Esophagus mucosa (tissue), 1 donor: ENCODE measurements at regions not wholly inside any gene's neighbourhood (a gene's known extent, or its start where the extent isn't known, plus 50 kb on each side); places are given as distances from the start of the nearest gene placed in this dataset.
A peak's percentile ranks its signal among the peaks of the same experiment; 100 is the strongest.

Source experiments
- ATAC-seq: fragments of 200-7000 bp; cut with Tn5 transposase; one replicate; pipeline ENCODE4 v1.9.1; 2020
- donor health status: DM: yes; HTN: yes; CAD: no.

DNA sequence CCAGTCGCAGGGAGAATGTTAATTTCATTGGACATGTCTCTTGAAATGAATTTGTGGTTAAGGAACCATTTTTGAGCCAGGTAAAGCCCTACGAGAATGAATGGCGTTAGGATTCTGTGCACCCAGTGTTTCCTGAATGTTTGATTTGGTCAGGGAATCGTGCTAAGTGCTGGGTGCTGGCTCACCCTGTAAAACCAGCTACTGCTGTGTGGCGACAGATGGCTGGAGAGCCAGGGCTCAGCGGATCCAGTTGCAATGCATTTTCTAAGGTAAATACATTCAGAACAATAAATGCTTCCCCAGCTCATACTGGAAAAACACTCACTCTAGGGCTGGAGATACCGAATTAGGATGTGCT lies 355.5 kb downstream of the GLRX3 start:
- no peak for ATAC-seq

DNA sequence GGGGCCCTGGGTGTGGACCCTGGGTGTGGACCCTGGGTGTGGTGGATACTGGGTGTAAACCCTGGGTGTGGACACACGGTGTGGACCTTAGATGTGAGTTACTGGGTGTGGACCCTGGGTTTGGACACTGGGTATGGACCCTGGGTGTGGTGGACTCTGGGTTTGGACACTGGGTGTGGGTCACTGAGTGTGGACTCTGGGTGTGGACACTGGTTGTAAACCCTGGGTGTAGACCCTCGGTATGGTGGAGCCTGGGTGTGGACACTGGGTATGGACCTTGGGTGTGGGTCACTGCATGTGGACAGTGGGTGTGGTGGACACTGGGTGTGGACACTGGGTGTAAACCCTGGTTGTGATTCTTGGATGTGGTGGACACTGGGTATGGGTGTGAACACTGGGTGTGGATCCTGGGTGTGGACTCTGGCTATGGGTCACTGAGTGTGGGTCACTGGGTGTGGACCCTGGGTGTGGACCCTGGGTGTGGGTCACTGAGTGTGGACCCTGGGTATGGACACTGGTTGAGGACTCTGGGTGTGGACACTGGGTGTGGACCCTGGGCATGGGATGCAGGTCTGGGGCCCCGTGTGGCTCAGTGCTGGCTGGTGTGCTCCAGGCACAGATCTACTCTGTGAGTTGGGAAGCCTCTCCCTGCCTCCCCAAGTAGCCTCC lies 356.2 kb downstream of the GLRX3 start:
- peak; percentile 28 for ATAC-seq

DNA sequence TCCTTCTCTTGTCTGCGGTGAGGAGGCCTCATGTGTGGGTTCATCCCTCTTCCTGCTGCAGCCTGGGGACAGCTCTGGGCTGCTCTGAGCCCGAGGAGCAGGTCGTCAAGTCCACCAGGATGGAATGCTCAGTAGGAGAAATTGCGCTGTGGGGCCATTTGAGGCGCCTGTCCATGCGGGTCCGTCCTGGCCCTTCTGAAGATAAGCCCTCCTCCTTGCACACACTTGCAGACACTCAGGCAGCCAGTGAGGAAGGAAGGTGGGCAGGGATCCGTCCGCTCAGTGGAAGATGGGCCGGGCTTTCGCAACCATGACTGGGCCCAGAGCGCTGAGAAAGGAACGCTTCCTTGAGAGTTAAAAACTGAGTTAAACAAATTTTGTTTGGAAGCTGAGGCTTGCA lies 356.8 kb downstream of the GLRX3 start:
- no peak for ATAC-seq

DNA sequence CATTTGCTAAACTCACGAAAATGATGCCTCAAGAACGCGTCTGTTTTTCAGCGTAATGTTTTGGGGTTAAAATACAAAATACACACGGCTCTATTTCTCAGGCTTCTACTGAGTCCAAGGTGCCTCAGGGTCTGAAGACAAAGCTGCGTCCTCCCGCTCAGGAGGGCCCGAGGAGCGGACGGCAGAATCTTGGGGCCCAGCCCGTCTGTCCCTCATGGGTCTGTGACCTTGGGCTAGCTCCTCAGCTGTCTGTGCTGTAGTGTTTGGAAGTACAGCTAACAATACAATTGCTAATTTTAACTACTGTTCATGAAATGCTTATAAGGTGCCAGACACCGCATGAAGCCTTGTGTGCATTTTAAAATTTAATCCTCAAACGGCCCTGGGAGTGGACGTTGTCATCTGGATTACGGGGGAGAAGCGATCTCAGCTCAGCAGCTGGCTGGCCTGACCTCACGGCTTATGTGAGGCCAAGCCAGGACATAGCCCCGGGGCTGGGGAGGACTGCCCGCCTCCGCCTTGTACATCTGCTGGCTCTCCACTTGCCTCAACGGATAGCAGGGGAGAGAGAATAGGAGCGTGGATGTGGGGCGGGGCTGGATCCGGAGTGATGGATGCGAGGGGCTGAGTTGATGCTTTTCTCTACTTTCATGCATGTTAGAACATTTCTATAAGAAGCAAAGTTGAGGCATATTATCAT lies 357.4 kb downstream of the GLRX3 start:
- ATAC-seq: no peak

DNA sequence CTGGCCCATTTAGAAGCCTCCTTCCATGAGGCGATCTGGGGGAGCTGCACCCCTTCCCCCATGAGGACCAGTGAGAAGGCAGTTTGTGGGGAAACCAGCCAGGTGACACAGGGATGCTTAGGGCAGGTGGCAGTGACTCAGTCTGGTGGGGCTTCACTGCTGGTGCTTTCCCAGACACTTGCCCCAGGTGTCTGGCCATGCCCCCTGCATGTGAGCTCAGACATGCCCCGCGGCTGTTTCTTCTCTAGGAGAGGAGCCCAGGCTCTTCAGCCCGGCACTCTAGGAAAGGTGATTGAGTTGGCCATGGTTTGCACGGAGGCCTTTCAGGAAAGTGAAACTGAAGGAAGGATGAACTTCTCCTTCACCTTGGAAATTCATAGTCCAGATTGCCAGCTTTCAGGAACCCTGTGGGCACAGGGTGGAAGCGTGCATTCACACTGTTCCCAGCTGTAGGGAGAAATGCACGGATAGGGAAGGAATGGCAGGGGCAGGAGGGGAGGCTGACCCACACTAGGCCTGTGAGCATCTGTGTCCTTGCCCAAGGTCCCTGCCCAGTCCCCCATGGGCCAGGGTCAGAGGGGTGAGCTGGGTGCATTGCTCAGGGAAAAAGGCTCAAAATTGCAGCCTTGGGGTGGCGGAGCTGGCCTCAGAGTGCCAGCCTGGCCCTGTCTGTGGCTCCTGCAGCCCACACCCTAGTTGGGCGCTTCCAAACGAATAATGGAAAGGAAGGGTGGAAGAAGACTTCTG lies 359.1 kb downstream of the GLRX3 start:
- ATAC-seq: no peak

DNA sequence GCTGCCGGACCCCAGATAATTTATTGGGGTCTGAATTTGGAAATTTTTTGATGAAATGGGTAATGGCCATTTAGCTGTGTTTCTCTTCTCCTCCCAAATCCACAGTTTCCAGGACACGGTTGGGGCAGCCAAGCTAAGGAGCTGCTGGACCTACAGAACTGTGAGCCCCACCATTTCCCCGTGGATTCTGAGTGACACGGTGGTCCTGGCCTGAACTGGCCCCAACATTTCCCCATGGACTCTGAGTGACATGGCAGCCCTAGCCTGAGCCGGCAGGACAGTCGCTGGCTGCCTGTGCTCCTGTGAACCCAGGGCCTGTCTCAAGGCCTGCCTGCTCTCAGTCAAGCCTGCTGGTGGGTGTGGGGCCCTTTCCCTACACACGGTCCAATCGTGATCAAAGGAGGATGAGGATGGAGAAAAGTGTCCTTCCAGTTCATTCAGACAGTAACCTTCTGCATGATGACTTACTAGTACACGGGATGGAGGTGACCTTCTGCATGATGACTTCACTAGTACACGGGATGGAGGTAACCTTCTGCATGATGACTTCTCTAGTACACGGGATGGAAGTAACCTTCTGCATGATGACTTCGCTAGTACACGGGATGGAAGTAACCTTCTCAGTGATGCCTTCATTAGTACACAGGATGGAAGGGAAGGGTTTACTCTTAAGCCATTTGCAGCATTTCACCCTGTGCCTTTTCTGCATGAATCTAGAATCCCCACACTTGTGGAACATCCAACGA lies 359.9 kb downstream of the GLRX3 start:
- ATAC-seq: peak; percentile 76

DNA sequence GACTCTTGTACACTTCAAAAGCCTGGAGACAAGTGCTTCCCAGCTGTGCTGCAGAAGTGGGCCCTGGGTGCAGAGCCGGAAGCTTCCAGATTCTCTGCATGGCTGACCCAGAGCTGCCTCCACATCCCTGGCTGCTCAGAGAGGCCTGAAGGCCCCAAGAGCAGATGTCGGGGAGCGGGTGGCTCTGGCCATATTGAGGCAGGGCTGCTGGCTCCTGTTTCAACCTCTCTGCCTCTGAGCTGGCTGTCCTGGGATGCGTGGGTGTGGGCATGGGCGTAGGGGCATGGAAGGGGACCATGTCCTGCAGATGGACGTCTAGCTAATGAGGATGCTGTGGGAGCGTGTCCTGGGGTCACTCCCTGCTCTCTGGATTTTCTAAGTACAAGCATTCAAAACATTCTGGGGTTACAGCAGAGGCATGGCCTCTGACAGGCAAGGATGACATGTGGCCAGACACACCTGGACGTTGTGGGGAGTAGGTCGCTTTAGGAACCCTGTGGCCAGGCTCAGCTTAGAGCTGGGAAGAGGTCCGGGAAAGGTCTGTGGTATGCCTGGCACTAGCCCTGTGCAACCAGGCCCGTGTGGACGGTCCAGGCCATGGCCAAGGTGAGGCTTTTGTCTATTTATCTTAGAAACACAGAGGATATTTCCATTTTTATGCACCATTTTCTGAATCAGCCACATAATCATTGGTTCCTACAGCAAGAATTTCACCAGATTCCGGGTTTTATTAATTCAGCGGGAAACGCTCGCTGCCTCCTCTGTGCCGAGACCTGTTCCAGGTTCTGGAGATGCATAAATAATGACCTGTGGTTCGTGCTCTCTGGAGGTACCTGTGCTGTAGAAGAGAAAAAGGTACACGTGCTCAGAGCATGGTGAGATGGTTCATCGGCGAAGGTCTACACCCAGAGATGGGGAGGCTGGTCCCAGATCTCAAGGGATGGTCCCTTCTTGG lies 361.1 kb downstream of the GLRX3 start:
- no peak for ATAC-seq

DNA sequence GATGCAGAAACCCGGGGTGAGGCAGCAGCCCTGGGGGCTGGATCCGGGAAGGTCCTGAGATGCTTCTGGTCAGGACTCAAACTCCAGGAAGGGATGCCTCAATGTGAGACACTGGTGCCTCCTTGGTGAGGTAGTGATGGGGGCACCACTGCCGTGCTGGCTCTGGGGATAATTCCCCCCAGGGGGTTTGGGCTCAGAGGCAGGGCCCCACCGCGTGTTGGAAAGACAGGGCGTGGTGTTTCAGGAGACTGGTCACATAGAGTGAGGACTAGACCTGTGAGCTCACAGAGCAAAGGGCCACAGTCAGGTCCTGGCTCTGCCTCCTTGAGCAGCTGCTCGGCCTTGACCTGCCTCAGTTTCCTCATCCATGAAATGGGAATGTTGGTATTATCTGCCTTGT lies 361.9 kb downstream of the GLRX3 start:
- no peak for ATAC-seq

DNA sequence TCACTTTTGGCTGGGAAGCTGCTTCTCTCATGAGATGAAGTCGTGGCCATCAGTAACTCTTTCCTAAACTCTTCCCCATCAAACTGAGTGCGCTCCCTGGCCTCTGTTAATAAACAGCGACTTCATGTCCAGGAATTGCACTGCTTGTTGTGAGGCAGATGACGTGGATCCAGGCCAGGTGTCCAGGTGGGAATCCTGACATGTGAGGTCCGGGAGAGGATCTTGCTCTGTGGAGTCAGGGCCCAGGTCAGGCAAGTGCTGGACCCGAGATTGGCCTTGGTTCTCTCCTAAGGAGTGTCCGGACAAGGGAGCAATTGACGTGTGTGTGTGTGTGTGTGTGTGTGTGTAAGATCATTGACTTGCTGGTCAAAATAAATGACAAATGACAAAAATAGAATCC lies 362.7 kb downstream of the GLRX3 start:
- ATAC-seq: no peak

DNA sequence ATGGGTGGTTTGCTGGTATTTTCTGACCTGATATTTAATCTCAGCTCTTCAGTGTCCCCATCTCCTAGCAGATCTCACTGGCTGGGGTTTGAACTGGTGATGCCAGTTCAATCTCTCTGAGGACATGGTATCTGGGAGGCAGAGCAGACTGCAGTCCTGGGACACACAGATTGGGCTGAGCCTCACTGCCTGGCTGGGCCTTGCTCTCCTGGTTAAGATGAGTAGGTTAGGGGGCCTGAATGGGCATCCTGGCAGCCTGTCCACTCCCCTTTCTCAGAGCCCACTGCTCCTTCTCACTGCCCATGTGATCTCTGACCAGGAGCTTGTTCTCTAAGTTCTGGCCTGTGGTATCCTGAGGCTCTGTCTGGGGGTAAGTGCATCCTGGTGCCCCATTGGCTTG lies 363.4 kb downstream of the GLRX3 start:
- ATAC-seq: no peak

DNA sequence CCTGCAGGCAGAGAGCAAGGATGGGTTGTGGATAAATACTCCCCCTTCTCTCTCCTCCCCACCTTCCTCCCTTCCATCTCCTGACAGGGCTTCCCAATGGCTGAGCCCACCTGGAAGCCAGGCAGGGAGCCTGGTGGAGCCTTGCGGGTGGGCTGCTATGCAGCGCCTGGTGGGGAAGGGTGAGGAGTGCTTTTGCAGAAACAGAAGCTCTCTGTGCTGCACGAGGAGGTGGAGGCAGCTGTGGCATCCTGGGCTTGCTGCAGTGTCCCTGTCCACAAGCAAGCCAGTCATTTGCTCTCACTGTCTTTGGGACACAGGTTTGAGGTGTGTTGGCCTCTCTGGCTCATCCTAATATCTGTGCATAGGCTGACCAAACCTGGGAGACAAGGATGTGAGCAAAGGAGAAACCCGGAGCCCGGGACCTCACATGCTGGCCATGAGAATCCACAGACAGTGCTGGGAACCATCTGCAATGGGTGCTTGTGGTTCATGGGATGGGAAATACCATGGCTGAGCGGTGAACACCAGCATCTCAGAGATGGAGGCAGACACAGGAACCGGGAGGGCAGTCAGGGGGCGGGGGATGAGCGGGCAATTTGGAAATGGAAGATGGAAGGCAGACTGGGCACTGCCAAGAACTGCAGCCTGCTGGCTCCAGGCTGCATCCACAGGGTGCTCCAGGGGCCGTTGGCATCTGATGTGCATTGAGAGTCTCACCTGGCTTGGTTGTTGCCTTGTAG lies 364.2 kb downstream of the GLRX3 start:
- ATAC-seq: no peak

DNA sequence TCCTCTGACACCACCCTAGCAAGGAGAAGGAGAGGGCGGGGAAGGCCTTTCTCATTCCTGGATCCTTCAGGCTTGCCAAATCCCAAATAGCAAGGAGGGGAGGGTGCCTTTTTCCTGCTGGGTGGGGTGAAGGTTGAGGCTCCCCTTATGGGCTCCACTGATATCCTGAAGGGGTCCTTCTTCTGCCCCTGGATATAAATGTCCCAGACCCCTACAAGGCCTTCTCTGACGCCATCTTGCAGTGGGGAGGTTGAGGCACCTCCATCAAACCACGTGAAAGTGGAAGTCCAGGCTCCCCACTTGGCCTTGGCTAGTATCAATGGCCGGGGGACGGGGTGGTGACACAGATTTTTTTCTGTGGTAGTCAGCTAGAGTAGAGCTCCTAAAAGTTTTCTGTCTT lies 371.3 kb downstream of the GLRX3 start:
- no peak for ATAC-seq

DNA sequence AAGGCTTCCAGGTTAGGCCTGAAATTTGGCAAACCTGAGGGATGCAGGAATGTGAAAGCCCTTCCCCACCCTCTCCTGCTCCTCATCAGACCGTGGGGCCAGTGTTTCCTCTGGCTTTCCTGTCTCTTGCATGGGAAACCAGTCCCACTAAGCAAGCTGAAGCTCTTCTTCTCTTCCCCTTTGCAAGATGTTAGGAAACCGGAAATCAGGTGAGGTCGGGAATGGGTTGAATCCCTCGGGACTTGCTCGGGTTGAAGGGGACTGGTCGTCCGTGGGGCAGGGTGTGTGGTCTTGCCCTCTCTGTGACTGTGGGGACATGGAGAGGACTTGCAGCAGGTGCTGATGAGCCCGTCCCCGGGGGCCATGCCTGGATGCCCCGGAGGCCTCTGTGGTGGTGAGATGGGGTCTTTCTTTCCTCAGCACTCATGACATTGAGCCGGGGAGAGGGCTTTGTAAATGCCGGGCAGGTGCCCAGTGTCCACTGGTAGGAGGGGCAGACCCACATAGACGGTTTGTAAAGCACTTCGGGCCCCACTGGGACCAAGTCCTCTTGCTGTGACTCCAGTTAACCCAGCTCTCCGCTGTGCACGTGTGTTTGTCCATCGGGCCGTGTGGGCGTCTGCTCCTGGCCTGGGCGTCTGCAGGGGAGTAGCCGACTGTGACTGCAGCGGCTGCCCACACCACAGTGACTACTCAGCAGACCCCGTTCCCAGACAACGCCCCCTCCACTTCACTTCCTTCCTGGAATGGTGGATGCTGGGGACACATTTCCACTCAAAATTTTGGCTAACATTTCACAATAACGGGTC lies 373.9 kb downstream of the GLRX3 start:
- no peak for ATAC-seq

DNA sequence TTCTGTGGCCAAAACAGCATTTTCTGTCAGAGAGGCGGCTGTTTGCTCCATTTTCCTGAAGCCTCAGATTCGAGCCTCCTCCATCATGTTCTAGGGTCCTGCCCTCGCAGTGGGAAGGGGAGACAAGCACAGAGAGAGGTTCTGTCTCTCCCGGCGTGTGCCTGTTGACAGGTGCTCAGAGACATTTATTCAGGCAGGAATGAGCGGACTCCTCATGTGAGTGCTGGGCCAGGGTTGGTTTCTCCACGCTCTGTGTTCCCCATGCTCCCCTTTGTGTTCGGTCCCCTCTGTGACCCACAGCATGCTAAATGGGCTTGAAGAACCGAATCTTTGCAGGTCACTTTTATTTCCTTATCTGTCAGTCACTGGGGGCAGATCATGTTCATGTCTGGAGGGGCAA lies 374.6 kb downstream of the GLRX3 start:
- no peak for ATAC-seq

DNA sequence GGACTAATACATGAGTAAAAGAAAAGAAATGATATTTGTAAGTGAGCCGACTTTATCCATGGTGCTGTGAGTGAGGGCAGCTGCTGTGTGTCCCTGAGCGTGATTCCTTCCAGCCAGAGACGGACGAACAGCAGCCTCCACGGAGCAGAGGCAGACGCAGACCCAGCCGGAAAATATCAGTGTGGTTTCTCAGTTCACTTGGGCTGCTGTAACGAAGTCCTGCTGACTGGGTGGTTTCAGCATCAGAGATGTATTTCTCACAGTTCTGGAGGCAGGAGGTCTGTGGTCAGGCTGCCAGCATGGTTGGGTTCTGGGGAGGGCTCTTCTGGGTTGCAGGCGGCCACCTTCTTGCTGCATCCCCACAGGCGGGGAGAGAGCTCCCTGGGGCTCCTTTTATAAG lies 375.6 kb downstream of the GLRX3 start:
- ATAC-seq: no peak

DNA sequence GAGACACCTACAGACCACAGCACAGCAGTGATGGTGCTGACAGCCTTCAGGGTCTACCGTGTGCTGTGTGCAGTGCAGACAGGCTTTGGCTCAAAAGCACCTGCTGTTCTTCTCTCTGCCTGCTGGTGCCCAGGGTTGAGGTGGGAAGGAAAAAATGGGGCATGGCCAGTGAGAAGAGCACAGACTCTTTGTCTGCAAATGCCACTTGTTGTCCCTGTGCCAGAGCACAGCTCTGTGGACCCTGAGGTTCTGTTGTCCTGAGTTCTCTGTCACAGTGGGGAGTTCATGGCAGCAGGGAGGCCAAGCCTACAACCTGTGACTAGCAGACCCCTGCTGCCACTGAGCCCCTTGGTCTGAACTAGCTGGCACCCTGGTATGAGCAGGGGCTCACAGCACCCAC lies 376.7 kb downstream of the GLRX3 start:
- no peak for ATAC-seq

DNA sequence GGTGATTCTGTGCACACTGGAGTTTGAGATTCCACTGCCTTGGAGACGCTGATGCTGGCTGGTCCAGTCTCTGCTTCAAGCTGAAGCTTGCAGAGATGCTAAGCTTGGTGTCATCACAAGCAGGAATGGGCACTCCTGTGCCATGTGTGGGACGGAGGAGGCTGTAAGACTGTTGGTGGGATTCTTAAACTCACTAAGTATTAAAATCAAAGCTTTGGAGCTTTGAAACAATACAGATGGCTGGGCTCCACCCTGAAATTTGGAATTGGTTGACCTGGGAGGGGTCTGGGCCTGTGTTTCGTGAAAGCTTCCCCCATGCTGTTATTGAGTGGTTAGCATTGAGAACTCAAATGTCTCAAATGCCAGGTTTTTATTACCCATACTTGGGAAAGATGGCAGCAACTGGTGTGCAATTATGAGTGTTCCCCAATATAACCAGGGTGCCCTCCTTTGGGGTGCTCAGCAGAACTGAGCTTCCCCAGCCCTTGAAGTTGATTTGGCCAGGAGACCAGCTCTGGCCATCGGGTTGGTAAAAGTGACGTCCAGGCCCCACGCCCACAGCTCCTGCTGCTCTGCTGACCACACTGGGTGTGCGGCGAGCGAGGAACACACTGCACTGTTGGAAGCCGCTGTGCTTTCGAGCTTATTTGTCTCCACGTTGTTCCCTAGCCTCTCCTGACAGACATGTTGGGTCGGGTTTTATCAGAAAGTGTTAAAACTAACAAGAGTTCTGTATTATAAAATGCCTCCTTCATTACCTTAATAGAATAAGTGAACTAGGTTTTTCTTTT lies 377.7 kb downstream of the GLRX3 start:
- ATAC-seq: no peak

DNA sequence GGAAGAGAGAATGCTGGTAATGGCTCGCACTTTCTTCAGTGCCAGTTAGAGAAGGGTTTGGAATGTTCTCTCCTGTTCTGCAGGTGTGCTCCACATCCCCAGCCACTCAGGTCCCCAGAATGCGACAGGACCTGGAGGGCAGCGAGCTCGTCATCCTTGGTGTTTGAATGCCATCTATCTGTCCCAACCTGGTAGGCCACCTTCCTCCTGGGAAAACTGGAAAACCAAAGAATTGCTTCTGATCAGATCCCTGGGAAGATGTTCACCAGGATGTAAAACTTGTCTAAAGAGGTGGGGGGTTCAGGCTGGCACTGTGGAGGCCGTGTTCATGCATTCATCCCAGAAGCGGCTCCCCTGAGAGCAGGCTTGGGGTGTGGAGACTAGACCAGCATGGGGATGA lies 379.5 kb downstream of the GLRX3 start:
- no peak for ATAC-seq

DNA sequence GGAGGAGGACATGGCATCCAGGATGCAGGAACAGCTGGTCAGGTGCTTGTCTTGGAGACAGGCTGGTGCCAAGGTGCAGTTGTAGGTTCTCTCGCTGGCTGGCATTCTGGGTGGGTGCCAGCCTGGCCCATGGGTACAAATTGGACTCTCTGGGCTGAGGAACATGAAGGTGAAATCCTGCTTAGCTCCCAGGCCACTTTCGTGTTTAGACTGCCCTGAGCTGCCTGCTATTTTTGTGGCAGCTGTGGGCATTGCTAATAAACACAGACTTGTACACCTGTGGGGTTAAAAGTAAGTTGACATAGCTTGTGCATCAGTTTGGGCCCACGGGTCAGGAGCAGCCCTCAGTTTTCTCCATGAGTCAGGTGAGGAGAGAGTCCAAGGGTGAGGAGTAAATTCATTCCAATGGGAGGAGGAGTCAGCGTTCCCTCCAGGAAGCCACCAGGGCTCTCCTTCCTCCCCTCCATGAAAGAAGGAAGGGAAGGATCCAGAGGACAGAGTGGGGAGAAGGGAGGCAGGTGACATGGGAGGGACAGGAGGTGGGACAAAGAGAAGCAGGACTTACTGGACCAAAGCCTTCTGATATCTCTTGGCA lies 380.0 kb downstream of the GLRX3 start:
- no peak for ATAC-seq
